ENCODE measurements at regions not wholly inside any gene's neighbourhood (a gene's known extent, or its start where the extent isn't known, plus 50 kb on each side); places are given as distances from the start of the nearest gene placed in this dataset.

DNA sequence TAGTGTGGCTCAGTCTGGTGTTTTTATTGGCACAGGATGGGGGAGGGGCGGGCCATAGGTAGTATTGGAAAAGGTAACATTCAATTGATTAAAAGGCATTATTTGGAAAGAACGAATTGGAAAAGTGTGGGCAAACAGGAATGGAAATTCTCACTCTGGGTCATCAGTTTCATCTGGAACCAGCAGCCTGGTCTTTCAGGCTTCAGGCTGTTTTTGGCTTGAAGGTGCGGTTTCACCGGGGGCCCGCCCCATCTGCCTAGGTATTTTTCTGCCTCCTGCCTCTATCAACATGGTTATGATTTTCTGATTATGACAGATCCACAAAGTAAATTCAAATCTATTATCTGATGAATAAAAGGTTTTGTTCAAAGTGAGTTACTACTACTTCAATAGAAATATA, 59.5 kb upstream of the CD28 start:
- TF ChIP-seq, protein P1, sequence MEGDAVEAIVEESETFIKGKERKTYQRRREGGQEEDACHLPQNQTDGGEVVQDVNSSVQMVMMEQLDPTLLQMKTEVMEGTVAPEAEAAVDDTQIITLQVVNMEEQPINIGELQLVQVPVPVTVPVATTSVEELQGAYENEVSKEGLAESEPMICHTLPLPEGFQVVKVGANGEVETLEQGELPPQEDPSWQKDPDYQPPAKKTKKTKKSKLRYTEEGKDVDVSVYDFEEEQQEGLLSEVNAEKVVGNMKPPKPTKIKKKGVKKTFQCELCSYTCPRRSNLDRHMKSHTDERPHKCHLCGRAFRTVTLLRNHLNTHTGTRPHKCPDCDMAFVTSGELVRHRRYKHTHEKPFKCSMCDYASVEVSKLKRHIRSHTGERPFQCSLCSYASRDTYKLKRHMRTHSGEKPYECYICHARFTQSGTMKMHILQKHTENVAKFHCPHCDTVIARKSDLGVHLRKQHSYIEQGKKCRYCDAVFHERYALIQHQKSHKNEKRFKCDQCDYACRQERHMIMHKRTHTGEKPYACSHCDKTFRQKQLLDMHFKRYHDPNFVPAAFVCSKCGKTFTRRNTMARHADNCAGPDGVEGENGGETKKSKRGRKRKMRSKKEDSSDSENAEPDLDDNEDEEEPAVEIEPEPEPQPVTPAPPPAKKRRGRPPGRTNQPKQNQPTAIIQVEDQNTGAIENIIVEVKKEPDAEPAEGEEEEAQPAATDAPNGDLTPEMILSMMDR (IDR thresholded peaks at IDR 0.05; ENCODE audit: insufficient read depth, low read length, poor library complexity, severe bottlenecking) = no peak
- no peak for TF ChIP-seq EZH2phosphoT487 (conservative IDR thresholded peaks at IDR 0.05; ENCODE audit: low read length)

All from SU-DHL-6 (cell line).